EL (cell line): ENCODE measurements at regions not wholly inside any gene's neighbourhood (a gene's known extent, or its start where the extent isn't known, plus 50 kb on each side); places are given as distances from the start of the nearest gene placed in this dataset.

Experiments used
- DNase-seq: peaks from one replicate; pipeline ENCODE4 v3.0.0-alpha.2; 2016

- DNase-seq: no peak
Measured at GRCh38 chrX:108795240-108795639, 58.9 kb upstream of the IRS4 start.
